ENCODE measurements at regions not wholly inside any gene's neighbourhood (a gene's known extent, or its start where the extent isn't known, plus 50 kb on each side); places are given as distances from the start of the nearest gene placed in this dataset.

DNA sequence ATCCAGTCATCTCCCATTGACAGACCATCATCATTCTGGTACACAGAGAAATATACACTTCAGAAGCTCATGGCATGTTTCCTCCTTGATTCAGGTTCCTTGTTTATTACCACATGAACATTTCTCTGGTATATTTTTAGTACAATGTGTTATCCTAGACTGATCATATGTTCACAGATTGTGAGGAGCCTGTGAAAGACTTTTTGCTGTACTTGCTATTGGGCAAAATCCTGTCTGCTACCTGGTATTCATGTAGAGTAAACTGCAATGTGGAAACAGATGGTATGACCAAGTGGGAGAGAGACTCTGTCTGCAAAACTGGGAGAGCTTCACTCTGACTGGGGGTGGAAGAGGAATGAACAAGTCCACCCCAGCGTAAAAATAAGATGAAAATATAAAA lies 657.2 kb downstream of the IRS1 start:
- TF ChIP-seq POLR2A (IDR thresholded peaks at IDR 0.05; ENCODE audit: low read depth, low read length) (no peak), TAF1 (IDR thresholded peaks at IDR 0.05; ENCODE audit: low read depth, low read length) (no peak), POLR2AphosphoS5 (IDR thresholded peaks at IDR 0.05; ENCODE audit: low read depth, low read length) (no peak), POU2F2 (IDR thresholded peaks at IDR 0.05; ENCODE audit: low read depth, low read length) (no peak), PAX5 (IDR thresholded peaks at IDR 0.05; ENCODE audit: insufficient read depth, low read length, severe bottlenecking) (no peak)
